Activated effector memory CD4-positive, alpha-beta T cell treated with anti-CD3 and anti-CD28 coated beads, Interleukin-2, amount 50 U/mL, for 16 hours (primary cell): ENCODE measurements at regions not wholly inside any gene's neighbourhood (a gene's known extent, or its start where the extent isn't known, plus 50 kb on each side); places are given as distances from the start of the nearest gene placed in this dataset.
"Not testable (repeated sequence)": the region's sequence is repeated elsewhere in the genome, so short reads cannot be mapped to it uniquely, and the experiment has no call there.

Experiments used
- DNase-seq: peaks from one replicate; pipeline ENCODE4 v3.0.0-alpha.2; 2020

DNA sequence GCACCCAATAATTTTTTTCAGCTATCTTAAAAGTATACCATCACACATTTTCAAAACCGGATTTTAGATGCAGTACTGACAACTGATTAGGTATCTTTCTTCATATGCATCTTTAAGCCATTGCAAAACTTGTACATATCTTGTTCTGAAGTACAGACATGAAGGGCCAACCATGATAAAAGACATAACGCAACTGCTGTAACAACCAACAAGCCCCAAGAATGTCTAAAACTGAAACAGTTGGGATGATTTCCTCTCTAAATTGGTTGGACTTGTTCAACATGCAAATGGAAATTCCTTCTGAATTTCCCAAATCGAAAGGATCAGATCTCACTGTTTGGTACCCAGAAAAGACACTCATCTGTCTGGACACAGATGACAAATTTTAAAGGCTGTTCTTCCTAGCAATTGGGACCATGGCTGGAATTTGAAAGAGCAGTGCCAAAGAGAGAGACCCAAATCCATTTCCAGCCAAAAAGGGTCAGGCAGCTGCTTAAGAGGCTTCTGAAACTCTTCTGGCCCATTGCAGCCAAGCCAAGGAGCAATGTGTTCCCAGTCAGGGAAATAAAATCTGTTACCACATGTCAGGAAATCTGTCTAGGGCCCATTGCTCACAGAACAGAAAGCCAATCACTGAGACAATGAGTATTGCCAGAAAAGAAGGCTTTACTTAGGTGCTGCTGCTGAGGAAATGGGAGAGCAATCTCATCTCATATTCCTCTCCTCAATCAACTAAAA lies 1122.4 kb upstream of the USP15 start:
- no peak for DNase-seq

DNA sequence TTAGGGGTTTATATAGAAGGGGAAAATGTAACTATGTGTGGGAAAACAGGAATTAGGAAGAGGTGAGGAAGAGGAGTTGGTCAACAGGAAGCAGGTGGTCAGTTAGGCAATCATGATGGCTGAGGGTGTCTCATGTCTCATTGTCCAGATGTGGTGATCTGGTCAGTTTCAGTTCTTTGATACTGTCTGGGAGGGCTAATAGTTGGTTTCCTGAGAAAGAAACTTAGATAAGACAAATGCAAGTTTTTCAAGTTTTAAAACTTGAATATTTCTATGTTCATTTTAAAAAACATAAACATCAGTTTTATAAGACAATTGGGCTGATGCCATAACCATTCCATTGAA lies 1121.8 kb upstream of the USP15 start:
- DNase-seq, result no peak

- DNase-seq, result no peak
Observed at GRCh38 chr12:61161961-61162360, 1098.2 kb upstream of the USP15 start.

DNA sequence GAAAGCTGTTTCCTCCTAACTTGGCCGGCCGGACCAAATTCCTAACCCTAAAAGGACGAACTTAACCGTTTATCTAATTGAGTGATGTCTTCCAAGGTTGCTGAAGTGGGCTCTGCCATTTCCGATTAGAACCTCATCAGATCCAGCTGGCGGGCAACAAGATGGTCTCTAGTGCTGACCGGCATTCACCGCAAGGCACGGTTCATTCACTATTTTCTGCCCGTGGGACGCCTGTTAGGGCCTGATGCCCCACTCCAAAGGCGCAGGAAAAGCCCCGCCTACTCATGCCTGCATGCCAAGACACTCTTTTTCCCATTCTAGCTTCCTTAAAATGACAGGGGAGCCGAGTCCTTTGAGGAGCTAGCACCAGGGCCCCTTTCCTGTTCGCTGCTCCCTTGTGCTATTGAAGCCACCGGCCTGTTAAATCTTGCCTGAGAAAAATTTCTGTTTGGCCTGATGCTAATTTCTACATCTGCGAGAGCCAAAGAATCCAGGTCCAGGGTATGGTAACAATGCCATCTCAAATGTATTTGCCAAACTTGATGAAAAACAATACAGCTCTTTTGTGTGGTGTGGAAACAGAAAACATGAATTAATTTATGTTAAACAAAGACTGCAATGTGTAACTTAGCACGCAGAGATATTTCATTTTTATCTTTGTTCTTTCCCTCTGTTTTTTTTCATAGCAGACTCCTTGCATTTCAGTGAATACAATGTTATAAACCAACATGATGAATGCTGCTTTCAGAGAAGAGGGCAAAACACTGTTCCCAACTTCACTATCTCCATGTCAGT lies 1071.2 kb upstream of the USP15 start:
- no peak for DNase-seq

- no peak for DNase-seq
Observed at GRCh38 chr12:61213646-61214045, 1046.6 kb upstream of the USP15 start.

GRCh38 chr12:61220337-61220736 lies 1039.9 kb upstream of the USP15 start:
- no peak for DNase-seq

GRCh38 chr12:61232040-61232439 lies 1028.2 kb upstream of the USP15 start:
- no peak for DNase-seq

GRCh38 chr12:61250303-61250702 lies 1009.9 kb upstream of the USP15 start:
- no peak for DNase-seq

DNA sequence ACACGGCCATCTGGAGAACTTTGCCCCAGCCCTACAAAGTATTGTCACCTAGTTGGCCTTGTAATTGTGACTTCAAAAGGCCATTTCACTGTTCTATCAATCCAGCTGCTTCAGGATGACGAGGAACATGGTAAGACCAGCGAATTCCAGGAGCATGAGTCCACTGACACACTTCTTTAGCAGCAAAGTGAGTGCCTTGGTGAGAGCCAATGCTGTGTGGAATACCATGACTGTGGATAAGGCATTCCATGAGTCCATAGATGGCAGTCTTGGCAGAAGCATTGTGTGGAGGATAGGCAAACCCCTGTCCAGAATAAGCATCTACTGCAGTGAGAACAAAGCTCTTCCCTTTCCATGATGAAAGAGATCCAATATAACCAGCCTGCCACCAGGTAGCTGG lies 1009.1 kb upstream of the USP15 start:
- no peak for DNase-seq

DNA sequence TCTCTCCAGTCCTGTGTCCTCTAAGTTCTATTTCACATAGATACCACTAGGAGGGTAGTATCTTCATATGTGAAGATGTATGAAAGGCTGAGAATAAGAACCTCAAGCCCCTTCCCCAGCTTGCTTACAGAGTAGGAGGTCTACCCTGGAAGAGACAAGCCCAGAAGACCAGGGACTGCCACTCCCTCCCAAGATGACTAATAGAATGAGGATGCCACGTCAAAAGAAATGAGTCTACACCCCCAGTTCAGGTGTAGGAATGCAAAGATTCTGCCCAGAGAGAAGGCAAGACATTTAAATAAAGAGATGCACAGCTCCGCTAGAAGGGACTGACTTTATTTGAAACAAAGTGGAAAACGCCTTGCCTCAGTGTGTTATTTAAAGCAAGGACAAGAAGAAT lies 1006.0 kb upstream of the USP15 start:
- DNase-seq, result no peak

GRCh38 chr12:61264294-61264693 lies 995.9 kb upstream of the USP15 start:
- DNase-seq, result not testable (repeated sequence)

- no peak for DNase-seq
Observed at GRCh38 chr12:61267474-61267873, 992.7 kb upstream of the USP15 start.

DNA sequence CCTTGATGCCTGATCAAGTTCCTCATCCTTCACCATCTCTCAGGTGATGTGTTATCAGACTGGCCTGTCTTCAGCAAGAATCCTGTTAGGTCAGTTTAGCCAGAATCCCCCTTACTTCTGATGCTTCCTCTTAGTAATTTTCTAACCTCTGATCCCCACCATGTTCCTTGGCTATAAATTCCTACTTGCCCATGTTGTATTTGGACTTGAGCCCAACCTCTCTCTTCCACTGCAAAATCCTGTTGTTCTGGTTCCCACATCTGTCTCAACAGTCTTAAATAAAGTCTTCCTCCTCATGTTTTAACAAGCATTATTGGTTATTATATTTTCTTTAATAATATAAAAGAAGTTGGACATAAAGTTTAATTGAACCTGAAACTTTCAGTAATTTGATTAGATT lies 987.8 kb upstream of the USP15 start:
- DNase-seq, result no peak

DNA sequence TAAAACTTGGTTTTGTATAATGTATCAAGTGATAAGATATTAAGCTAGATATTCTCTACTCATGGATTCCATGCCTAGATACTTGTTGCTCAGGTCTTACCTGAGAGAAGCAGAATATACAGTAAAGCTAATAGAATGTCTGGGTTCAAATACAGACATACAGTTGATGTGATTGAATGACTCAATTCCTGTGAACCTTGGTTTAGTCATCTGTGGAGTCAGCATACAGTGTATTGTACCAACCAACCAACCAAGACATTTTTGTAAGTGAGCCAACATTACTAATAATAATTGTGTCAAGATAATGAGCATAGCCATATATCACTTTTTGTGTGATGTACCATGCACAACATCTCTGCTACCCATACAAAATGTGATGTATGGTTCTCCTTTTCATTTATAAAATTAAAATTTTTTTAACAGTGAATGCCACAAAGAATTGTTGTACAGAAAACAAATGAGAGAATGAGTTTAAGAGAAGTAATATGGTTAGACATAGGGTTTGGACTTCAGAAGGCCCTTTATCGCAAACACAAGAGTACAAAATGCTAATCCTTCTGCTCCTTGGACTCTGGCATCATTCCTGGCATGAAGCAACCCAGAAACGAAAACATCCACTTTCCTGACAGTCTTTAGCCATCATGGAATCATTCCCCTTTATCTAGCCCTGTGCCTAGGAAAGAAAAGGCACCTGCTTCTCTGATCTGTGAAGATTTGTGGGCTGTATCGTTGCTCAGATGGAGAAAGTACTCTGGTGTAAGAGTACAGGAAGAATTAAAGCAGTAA lies 977.2 kb upstream of the USP15 start:
- no peak for DNase-seq

DNA sequence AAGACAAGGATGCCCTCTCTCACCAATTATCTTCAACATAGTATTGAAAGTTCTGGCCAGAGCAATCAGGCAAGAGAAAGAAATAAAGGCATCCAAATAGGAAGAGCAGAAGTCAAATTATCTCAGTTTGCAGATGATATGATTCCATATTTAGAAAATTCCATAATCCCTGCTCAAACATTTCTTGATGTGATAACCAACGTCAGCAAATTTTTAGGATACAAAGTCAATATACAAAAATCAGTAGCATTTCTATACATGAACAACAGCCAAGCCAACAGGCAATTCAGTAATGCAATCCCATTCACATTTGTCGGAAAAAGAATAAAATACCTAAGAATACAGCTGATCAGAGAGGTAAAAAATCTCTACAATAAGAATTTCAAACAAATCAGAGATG lies 969.7 kb upstream of the USP15 start:
- DNase-seq, result no peak

GRCh38 chr12:61291647-61292046 lies 968.6 kb upstream of the USP15 start:
- DNase-seq, result no peak

- DNase-seq, result not testable (repeated sequence)
Observed at GRCh38 chr12:61294011-61294410, 966.2 kb upstream of the USP15 start.

DNA sequence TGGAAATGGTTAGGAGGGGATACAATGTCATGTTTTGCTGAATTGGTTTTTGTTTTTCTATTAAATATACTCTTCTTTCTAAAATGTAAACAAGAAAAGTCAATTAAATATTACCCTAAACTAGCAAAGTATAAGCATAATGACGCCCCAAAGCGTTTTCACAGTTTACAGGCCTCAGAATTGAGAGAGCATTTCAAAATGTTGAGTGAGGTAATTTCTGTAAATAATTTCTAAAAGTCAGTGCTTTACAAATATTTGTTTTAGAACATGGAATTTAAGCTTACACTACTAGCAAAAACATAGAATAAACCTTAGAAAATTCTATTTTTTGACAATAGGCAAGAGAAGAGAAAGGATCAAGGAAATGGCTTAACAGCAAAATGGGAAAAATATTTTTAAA lies 958.4 kb upstream of the USP15 start:
- DNase-seq, result no peak

- no peak for DNase-seq
Observed at GRCh38 chr12:61302282-61302681, 957.9 kb upstream of the USP15 start.

- no peak for DNase-seq
Observed at GRCh38 chr12:61308220-61308619, 952.0 kb upstream of the USP15 start.

DNA sequence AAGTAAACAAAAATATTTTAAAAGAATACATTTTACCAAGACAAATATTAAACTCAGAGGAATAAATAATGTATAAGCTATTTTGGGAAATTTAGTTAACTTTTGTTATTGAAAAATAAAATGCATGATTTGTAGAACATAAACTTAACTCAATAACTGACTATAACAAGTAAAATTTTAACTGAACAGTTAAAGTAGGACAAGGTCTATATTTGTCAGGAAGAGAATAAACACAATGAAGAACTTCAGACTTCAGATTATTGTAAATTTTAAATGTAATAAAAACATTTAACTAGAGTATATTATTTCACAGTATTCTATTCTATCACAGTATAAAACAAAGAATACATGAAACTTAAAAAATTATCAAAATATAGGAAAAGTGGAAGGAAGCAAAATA lies 948.8 kb upstream of the USP15 start:
- DNase-seq, result no peak

- DNase-seq, result no peak
Observed at GRCh38 chr12:61348871-61349270, 911.3 kb upstream of the USP15 start.

DNA sequence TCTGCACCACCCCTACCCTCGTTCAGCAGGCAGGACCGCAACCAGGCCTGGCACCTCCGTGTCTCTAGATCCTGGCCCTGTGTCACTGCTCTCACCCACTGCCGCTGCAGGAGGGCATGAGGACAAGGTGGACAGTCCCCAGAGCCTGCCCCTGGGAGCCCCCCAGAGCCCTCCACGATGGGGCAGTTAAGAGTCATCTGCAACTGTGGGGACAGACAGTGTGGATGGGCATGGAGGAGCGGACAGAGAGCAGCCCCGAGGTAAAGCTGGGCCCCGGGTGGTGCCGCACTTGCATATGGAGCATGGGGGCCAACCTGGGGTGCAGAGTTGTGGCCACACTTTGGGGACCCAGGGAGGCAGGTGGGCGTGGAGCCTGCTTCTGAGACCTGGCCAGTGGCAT lies 905.1 kb upstream of the USP15 start:
- DNase-seq, result no peak

- DNase-seq, result no peak
Observed at GRCh38 chr12:61356485-61356884, 903.7 kb upstream of the USP15 start.
